Caco-2 (cell line): ENCODE measurements at regions not wholly inside any gene's neighbourhood (a gene's known extent, or its start where the extent isn't known, plus 50 kb on each side); places are given as distances from the start of the nearest gene placed in this dataset.

Source experiments
- BruUV-seq: library from RNA; stranded (reverse); fragments of 400-500 nt; replicated peaks from 2 replicates; lab custom pipeline; 2021; lab: Mats Ljungman, UMichigan
- CTCF ChIA-PET: fragments of 300-600 bp; sonication (Branson Sonifier 250); formaldehyde crosslinking; loops from one replicate; lab custom pipeline; 2022; ENCODE audit warnings: antibody characterized with exemption; lab: Charles Lee
- POLR2A ChIA-PET: fragments of 300-600 bp; sonication (Branson Sonifier 250); formaldehyde crosslinking; loops from one replicate; lab custom pipeline; 2022; ENCODE audit warnings: antibody characterized with exemption; lab: Charles Lee
- DNase-seq, 2 experiments: peaks; one replicate each; pipeline versions ENCODE4 v3.0.0 to v3.0.0-alpha.2; 2020 to 2022
- H3K27me3 ChIP-seq: replicated peaks from 2 replicates; pipeline ENCODE4 v1.6.0; 2011; ENCODE audit warnings: low read length; ENCODE audit not compliant: control insufficient read depth, insufficient read depth
- H3K36me3 ChIP-seq: 2 replicates; pipeline ENCODE4 v1.5.1; 2011; ENCODE audit warnings: low read length; ENCODE audit not compliant: control insufficient read depth, insufficient read depth
- H3K4me1 ChIP-seq: fragments of 250-450 bp; sonication (Bioruptor Pico); 2 replicates; pipeline ENCODE4 v1.5.1; 2020; ENCODE audit warnings: mild to moderate bottlenecking
- H3K4me3 ChIP-seq: 2 replicates; pipeline ENCODE4 v1.5.1; 2011; ENCODE audit warnings: low read depth, mild to moderate bottlenecking, control low read depth, low read length
- H3K9me3 ChIP-seq: fragments of 250-450 bp; sonication (Bioruptor Pico); 2 replicates; pipeline ENCODE4 v1.5.1; 2020; ENCODE audit warnings: mild to moderate bottlenecking, moderate library complexity
- H3K27ac Mint-ChIP-seq: one replicate; pipeline ENCODE4 v1.8.0; 2022; ENCODE audit warnings: mixed read lengths; ENCODE audit not compliant: unreplicated experiment
- H3K27me3 Mint-ChIP-seq: one replicate; pipeline ENCODE4 v1.8.0; 2022; ENCODE audit warnings: mixed read lengths; ENCODE audit not compliant: insufficient read depth, unreplicated experiment
- H3K36me3 Mint-ChIP-seq: one replicate; pipeline ENCODE4 v1.8.0; 2022; ENCODE audit warnings: mild to moderate bottlenecking, mixed read lengths; ENCODE audit not compliant: insufficient read depth, unreplicated experiment
- H3K4me1 Mint-ChIP-seq: one replicate; pipeline ENCODE4 v1.8.0; 2022; ENCODE audit warnings: low read depth, mixed read lengths; ENCODE audit not compliant: unreplicated experiment
- H3K4me3 Mint-ChIP-seq: one replicate; pipeline ENCODE4 v1.8.0; 2022; ENCODE audit warnings: mild to moderate bottlenecking, moderate library complexity, mixed read lengths; ENCODE audit not compliant: unreplicated experiment
- H3K9me3 Mint-ChIP-seq: one replicate; pipeline ENCODE4 v1.8.0; 2022; ENCODE audit warnings: mixed read lengths; ENCODE audit not compliant: unreplicated experiment
- CTCF ChIP-seq, 2 experiments: fragments of 200-600 bp in 1 of 2; IDR thresholded peaks; 1 replicate in 1 of 2; 2 replicates in 1 of 2; pipeline versions ENCODE4 v1.5.1 to v1.8.0; 2011 to 2022; ENCODE audit warnings: antibody characterized with exemption in 1 of 2, control low read depth in 1 of 2, inconsistent platforms in 1 of 2, low read depth in 1 of 2, low read length in 1 of 2, mild to moderate bottlenecking in 1 of 2, moderate library complexity in 1 of 2; ENCODE audit not compliant: insufficient read depth in 1 of 2, severe bottlenecking in 1 of 2, unreplicated experiment in 1 of 2
- intact Hi-C: fragments of 100-400 bp; cut with micrococcal nuclease; formaldehyde crosslinking; loops from one replicate; pipeline ENCODE4 v1.10.0; 2022; ENCODE audit not compliant: unreplicated experiment

- TF ChIP-seq CTCF (IDR thresholded peaks at IDR 0.05; ENCODE audit: insufficient read depth in 1 of 2, low read depth in 1 of 2, low read length in 1 of 2, severe bottlenecking in 1 of 2, unreplicated experiment in 1 of 2), result no peak
- BruUV-seq, result no TSS peak
- no peak for DNase-seq
- Histone ChIP-seq H3K9me3 (no peaks in the 10 kb centered on the region), H3K4me1 (peaks cover 4% of the 10 kb centered on the region; the same call in 1 of the 2 replicates), H3K4me3 (no peak overlapping the region), H3K36me3 (no peaks in the 10 kb centered on the region), H3K27me3 (no peaks in the 10 kb centered on the region)
- Mint-ChIP-seq H3K4me1 (peaks cover 9% of the 10 kb centered on the region), H3K4me3 (no peak overlapping the region), H3K36me3 (no peaks in the 10 kb centered on the region), H3K27ac (no peak overlapping the region), H3K27me3 (no peaks in the 10 kb centered on the region), H3K9me3 (no peaks in the 10 kb centered on the region)
- intact Hi-C loops, result no loop called here
- POLR2A ChIA-PET, result no interaction called here
- CTCF ChIA-PET, result no interaction called here
Observed at GRCh38 chr6:120913486-120913885, 420.8 kb downstream of the TBC1D32 start.

- peaks cover 12% of the 10 kb centered on the region; the same call in 1 of the 2 replicates for H3K4me1 ChIP-seq
- BruUV-seq, result no TSS peak
- no peak for DNase-seq
- no peaks in the 10 kb centered on the region for H3K9me3 ChIP-seq
- no peaks in the 10 kb centered on the region for H3K9me3 Mint-ChIP-seq
- H3K27me3 Mint-ChIP-seq, result no peaks in the 10 kb centered on the region
- ChIA-PET CTCF (no interaction called here), POLR2A (no interaction called here)
- no peak overlapping the region for H3K4me3 ChIP-seq
- no peaks in the 10 kb centered on the region for H3K36me3 Mint-ChIP-seq
- no peak overlapping the region for H3K27ac Mint-ChIP-seq
- H3K4me3 Mint-ChIP-seq, result no peak overlapping the region
- intact Hi-C loops, result no loop called here
- no peak for TF ChIP-seq CTCF (IDR thresholded peaks at IDR 0.05; ENCODE audit: insufficient read depth in 1 of 2, low read depth in 1 of 2, low read length in 1 of 2, severe bottlenecking in 1 of 2, unreplicated experiment in 1 of 2)
- H3K27me3 ChIP-seq, result no peaks in the 10 kb centered on the region
- no peaks in the 10 kb centered on the region for H3K36me3 ChIP-seq
- peaks cover 9% of the 10 kb centered on the region for H3K4me1 Mint-ChIP-seq
Observed at GRCh38 chr6:120908767-120909166, 425.5 kb downstream of the TBC1D32 start.

- BruUV-seq, result no TSS peak
Observed at GRCh38 chr6:120903836-120904235, 430.4 kb downstream of the TBC1D32 start.

More at GRCh38 chr6:120903836-120904235, 430.4 kb downstream of the TBC1D32 start:
- Histone ChIP-seq H3K9me3 (no peaks in the 10 kb centered on the region), H3K4me3 (no peak overlapping the region), H3K27me3 (no peaks in the 10 kb centered on the region), H3K4me1 (peaks cover 16% of the 10 kb centered on the region; the same call in 1 of the 2 replicates), H3K36me3 (no peaks in the 10 kb centered on the region)
- TF ChIP-seq CTCF (IDR thresholded peaks at IDR 0.05; ENCODE audit: insufficient read depth in 1 of 2, low read depth in 1 of 2, low read length in 1 of 2, severe bottlenecking in 1 of 2, unreplicated experiment in 1 of 2), result no peak
- no peak overlapping the region for H3K4me3 Mint-ChIP-seq
- H3K36me3 Mint-ChIP-seq, result no peaks in the 10 kb centered on the region
- no peaks in the 10 kb centered on the region for H3K27me3 Mint-ChIP-seq
- H3K27ac Mint-ChIP-seq, result no peak overlapping the region
- H3K4me1 Mint-ChIP-seq, result no peaks in the 10 kb centered on the region
- peak in 1 of 2 experiments; percentile 26 for DNase-seq
- intact Hi-C loops, result no loop called here
- H3K9me3 Mint-ChIP-seq, result no peaks in the 10 kb centered on the region
- POLR2A ChIA-PET, result no interaction called here
- CTCF ChIA-PET, result interaction anchor here (0.7 kb wide), 1 partner anchor 1139 kb away, joined by 6 read pairs; no protein-coding TSS in a partner anchor
